ENCODE measurements at regions not wholly inside any gene's neighbourhood (a gene's known extent, or its start where the extent isn't known, plus 50 kb on each side); places are given as distances from the start of the nearest gene placed in this dataset.
A peak's percentile ranks its signal among the peaks of the same experiment; 100 is the strongest.
"Not testable (repeated sequence)": the region's sequence is repeated elsewhere in the genome, so short reads cannot be mapped to it uniquely, and the experiment has no call there.

DNA sequence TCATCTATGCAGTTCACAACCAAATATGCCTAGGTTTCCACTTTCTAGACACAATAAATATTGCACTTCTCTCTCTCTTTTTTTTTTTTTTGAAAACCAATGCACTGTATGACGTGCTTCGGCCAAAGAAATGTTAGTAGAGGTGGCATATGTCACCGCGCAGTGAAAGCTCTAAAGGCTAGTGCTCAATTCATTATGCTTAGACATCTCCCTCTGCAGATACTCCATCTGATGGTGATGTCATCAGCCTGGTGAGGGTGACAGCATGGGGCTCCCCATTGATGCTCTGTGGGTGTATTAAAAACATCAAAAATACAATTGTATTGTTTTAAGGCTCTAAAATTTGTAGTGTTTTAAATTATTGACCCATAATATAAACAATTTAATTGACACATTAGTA lies 608.8 kb upstream of the C16orf82 start:
- no peaks in the 10 kb centered on the region for H3K4me1 ChIP-seq
- Mint-ChIP-seq H3K36me3 (ENCODE audit: insufficient read depth, unreplicated experiment) (no peaks in the 10 kb centered on the region), H3K4me1 (ENCODE audit: low read depth, unreplicated experiment) (no peaks in the 10 kb centered on the region), H3K9me3 (ENCODE audit: unreplicated experiment) (no peaks in the 10 kb centered on the region), H3K27ac (ENCODE audit: unreplicated experiment) (no peak overlapping the region), H3K27me3 (ENCODE audit: insufficient read depth, unreplicated experiment) (no peaks in the 10 kb centered on the region), H3K4me3 (ENCODE audit: unreplicated experiment) (no peak overlapping the region)
- ChIA-PET CTCF (no interaction called here), POLR2A (no interaction called here)
- H3K9me3 ChIP-seq, result no peaks in the 10 kb centered on the region
- BruUV-seq (replicated peaks), result no TSS peak
- TF ChIP-seq, protein P1, sequence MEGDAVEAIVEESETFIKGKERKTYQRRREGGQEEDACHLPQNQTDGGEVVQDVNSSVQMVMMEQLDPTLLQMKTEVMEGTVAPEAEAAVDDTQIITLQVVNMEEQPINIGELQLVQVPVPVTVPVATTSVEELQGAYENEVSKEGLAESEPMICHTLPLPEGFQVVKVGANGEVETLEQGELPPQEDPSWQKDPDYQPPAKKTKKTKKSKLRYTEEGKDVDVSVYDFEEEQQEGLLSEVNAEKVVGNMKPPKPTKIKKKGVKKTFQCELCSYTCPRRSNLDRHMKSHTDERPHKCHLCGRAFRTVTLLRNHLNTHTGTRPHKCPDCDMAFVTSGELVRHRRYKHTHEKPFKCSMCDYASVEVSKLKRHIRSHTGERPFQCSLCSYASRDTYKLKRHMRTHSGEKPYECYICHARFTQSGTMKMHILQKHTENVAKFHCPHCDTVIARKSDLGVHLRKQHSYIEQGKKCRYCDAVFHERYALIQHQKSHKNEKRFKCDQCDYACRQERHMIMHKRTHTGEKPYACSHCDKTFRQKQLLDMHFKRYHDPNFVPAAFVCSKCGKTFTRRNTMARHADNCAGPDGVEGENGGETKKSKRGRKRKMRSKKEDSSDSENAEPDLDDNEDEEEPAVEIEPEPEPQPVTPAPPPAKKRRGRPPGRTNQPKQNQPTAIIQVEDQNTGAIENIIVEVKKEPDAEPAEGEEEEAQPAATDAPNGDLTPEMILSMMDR (IDR thresholded peaks at IDR 0.05; ENCODE audit: insufficient read depth in 1 of 2, low read depth in 1 of 2, low read length in 1 of 2, severe bottlenecking in 1 of 2, unreplicated experiment in 1 of 2), result no peak
- DNase-seq, result no peak
- H3K27me3 ChIP-seq (replicated peaks; ENCODE audit: control insufficient read depth, insufficient read depth, low read length), result no peaks in the 10 kb centered on the region
- no peak overlapping the region for H3K4me3 ChIP-seq (ENCODE audit: low read depth, low read length)
- H3K36me3 ChIP-seq (ENCODE audit: control insufficient read depth, insufficient read depth, low read length), result no peaks in the 10 kb centered on the region
- intact Hi-C loops (cut with micrococcal nuclease; ENCODE audit: unreplicated experiment), result no loop called here

DNA sequence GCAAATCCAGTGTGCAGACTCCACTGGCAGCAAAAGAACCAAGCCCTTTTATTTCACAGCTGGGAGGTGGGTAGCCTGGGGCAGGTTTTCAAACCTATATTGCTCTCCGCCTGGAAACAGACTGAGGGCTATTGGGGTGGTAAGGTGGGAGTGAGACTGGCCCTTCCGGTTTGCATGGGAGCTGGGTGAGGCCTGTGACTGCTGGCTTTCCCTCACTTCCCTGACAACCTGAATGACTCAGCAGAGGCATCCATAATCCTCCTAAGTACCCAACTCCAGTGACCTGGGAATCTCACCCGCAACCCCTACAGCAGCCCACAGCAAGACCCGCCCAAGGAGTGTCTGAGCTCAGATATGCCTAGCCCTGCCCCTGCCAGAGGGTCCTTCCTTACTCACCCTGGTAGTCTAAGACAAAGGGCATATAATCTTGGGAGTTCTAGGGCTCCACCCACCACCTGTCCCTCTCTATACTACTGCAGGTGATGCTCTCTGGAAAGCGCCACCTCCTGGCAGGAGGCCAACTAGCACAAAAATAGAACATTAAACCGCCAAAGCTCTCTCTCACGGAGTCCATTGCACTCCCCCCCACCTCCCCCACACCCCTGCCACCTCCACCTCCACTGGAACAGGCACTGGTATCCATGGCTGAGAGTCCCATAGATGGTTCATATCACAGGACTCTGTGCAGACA lies 602.0 kb upstream of the C16orf82 start:
- Mint-ChIP-seq H3K36me3 (ENCODE audit: insufficient read depth, unreplicated experiment) (no peaks in the 10 kb centered on the region), H3K9me3 (ENCODE audit: unreplicated experiment) (no peaks in the 10 kb centered on the region), H3K4me1 (ENCODE audit: low read depth, unreplicated experiment) (no peaks in the 10 kb centered on the region), H3K27me3 (ENCODE audit: insufficient read depth, unreplicated experiment) (no peaks in the 10 kb centered on the region), H3K27ac (ENCODE audit: unreplicated experiment) (no peak overlapping the region), H3K4me3 (ENCODE audit: unreplicated experiment) (no peak overlapping the region)
- BruUV-seq (replicated peaks), result no TSS peak
- CTCF ChIA-PET, result interaction anchor here (0.6 to 1.1 kb wide), 2 partner anchors 145 to 1188 kb away, joined by 3 to 5 read pairs; no protein-coding TSS in a partner anchor
- intact Hi-C loops (cut with micrococcal nuclease; ENCODE audit: unreplicated experiment), result no loop called here
- peak in 1 of 2 experiments; percentile 29 for DNase-seq
- Histone ChIP-seq H3K36me3 (ENCODE audit: control insufficient read depth, insufficient read depth, low read length) (no peaks in the 10 kb centered on the region), H3K4me3 (ENCODE audit: low read depth, low read length) (no peak overlapping the region), H3K27me3 (replicated peaks; ENCODE audit: control insufficient read depth, insufficient read depth, low read length) (no peaks in the 10 kb centered on the region), H3K9me3 (no peaks in the 10 kb centered on the region), H3K4me1 (no peaks in the 10 kb centered on the region)
- TF ChIP-seq, protein P1 (IDR thresholded peaks at IDR 0.05; ENCODE audit: insufficient read depth in 1 of 2, low read depth in 1 of 2, low read length in 1 of 2, severe bottlenecking in 1 of 2, unreplicated experiment in 1 of 2), result no peak
- POLR2A ChIA-PET, result no interaction called here

DNA sequence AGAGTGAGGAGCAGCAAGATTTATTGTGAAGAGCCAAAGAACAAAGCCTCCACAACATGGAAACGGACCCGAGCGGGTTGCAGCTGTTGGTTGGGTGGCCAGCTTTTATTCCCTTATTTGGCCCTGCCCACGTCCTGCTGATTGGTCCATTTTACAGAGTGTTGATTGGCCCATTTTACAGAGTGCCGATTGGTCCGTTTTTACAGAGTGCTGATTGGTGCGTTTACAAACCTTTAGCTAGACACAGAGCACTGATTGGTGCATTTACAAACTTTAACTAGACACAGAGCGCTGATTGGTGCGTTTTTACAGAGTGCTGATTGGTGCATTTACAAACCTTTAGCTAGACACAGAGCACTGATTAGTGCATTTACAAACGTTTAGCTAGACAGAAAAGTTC lies 592.3 kb upstream of the C16orf82 start:
- H3K9me3 Mint-ChIP-seq (ENCODE audit: unreplicated experiment); H3K4me3 Mint-ChIP-seq (ENCODE audit: unreplicated experiment); DNase-seq; H3K9me3 ChIP-seq; H3K36me3 Mint-ChIP-seq (ENCODE audit: insufficient read depth, unreplicated experiment); H3K4me1 Mint-ChIP-seq (ENCODE audit: low read depth, unreplicated experiment); H3K27me3 ChIP-seq (replicated peaks; ENCODE audit: control insufficient read depth, insufficient read depth, low read length); H3K27ac Mint-ChIP-seq (ENCODE audit: unreplicated experiment); H3K4me1 ChIP-seq; BruUV-seq (replicated peaks); intact Hi-C loops (cut with micrococcal nuclease; ENCODE audit: unreplicated experiment); CTCF ChIA-PET; H3K4me3 ChIP-seq (ENCODE audit: low read depth, low read length); H3K27me3 Mint-ChIP-seq (ENCODE audit: insufficient read depth, unreplicated experiment); POLR2A ChIA-PET; H3K36me3 ChIP-seq (ENCODE audit: control insufficient read depth, insufficient read depth, low read length): not testable (repeated sequence)
